Hepatocyte (in vitro differentiated cells): ENCODE measurements at regions not wholly inside any gene's neighbourhood (a gene's known extent, or its start where the extent isn't known, plus 50 kb on each side); places are given as distances from the start of the nearest gene placed in this dataset.

Source experiments
- EZH2 ChIP-seq: fragments of 200-600 bp; sonication (generic); IDR thresholded peaks from 2 replicates; pipeline ENCODE4 v1.6.1; 2016; ENCODE audit warnings: antibody characterized with exemption, mild to moderate bottlenecking, borderline replicate concordance
- EZH2phosphoT487 ChIP-seq: fragments of 200-600 bp; sonication (generic); IDR thresholded peaks from one replicate; pipeline ENCODE4 v1.6.1; 2018; ENCODE audit warnings: antibody characterized with exemption, mild to moderate bottlenecking, low read depth, moderate library complexity; ENCODE audit not compliant: unreplicated experiment, severe bottlenecking
- TF ChIP-seq, protein P1 (sequence below): fragments of 200-600 bp; sonication (generic); IDR thresholded peaks from 2 replicates; pipeline ENCODE4 v1.5.1; 2016; ENCODE audit warnings: antibody characterized with exemption, mild to moderate bottlenecking; ENCODE audit not compliant: poor library complexity

DNA sequence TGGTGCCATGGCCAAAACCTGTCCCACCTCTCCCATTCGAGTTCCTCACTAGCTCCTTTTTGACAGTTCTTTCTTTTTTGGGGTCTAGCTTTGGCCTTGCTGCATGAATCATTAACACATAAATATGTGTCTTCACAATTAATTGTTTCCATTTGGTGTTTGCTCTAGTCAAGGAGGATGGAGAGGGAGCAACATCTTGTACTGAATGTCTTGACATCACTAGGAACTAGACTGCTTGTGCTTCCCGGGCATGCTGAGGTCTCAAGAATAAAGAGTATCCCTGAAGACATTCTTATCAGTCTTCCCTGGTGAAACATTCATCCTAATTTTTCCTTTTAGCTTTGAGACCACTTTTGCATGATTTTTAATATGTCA, 77.0 kb upstream of the ESR1 start:
- TF ChIP-seq, protein P1, sequence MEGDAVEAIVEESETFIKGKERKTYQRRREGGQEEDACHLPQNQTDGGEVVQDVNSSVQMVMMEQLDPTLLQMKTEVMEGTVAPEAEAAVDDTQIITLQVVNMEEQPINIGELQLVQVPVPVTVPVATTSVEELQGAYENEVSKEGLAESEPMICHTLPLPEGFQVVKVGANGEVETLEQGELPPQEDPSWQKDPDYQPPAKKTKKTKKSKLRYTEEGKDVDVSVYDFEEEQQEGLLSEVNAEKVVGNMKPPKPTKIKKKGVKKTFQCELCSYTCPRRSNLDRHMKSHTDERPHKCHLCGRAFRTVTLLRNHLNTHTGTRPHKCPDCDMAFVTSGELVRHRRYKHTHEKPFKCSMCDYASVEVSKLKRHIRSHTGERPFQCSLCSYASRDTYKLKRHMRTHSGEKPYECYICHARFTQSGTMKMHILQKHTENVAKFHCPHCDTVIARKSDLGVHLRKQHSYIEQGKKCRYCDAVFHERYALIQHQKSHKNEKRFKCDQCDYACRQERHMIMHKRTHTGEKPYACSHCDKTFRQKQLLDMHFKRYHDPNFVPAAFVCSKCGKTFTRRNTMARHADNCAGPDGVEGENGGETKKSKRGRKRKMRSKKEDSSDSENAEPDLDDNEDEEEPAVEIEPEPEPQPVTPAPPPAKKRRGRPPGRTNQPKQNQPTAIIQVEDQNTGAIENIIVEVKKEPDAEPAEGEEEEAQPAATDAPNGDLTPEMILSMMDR: no peak
- no peak for TF ChIP-seq EZH2phosphoT487
- TF ChIP-seq EZH2: no peak
